ENCODE measurements at regions not wholly inside any gene's neighbourhood (a gene's known extent, or its start where the extent isn't known, plus 50 kb on each side); places are given as distances from the start of the nearest gene placed in this dataset.

- no peak for DNase-seq
Measured at GRCh38 chr3:14273901-14274611, 95.4 kb downstream of the LSM3 start.

GRCh38 chr3:14274612-14274936 lies 96.0 kb downstream of the LSM3 start:
- DNase-seq = no peak

GRCh38 chr3:14274999-14275961 lies 96.7 kb downstream of the LSM3 start:
- no peak for DNase-seq

GRCh38 chr3:14275962-14276909 lies 97.6 kb downstream of the LSM3 start:
- DNase-seq = no peak

GRCh38 chr3:14277557-14277956 lies 98.9 kb downstream of the LSM3 start:
- DNase-seq = no peak

- DNase-seq = no peak
Measured at GRCh38 chr3:14278265-14278798, 99.7 kb downstream of the LSM3 start.

GRCh38 chr3:14278799-14279625 lies 100.4 kb downstream of the LSM3 start:
- no peak for DNase-seq

GRCh38 chr3:14279626-14280061 lies 101.0 kb downstream of the LSM3 start:
- DNase-seq = no peak

GRCh38 chr3:14280326-14280725 lies 101.7 kb downstream of the LSM3 start:
- no peak for DNase-seq

GRCh38 chr3:14281053-14281452 lies 102.4 kb downstream of the LSM3 start:
- no peak for DNase-seq

GRCh38 chr3:14282001-14282705 lies 103.5 kb downstream of the LSM3 start:
- no peak for DNase-seq

GRCh38 chr3:14282706-14283075 lies 104.1 kb downstream of the LSM3 start:
- no peak for DNase-seq

- no peak for DNase-seq
Measured at GRCh38 chr3:14283092-14283812, 104.6 kb downstream of the LSM3 start.

GRCh38 chr3:14283813-14284438 lies 105.3 kb downstream of the LSM3 start:
- no peak for DNase-seq

- no peak for DNase-seq
Measured at GRCh38 chr3:14284694-14285547, 106.3 kb downstream of the LSM3 start.

GRCh38 chr3:14285548-14285925 lies 106.9 kb downstream of the LSM3 start:
- DNase-seq = no peak

GRCh38 chr3:14286887-14287500 lies 108.4 kb downstream of the LSM3 start:
- peak; percentile 38 to 76 for DNase-seq

GRCh38 chr3:14288177-14288788 lies 109.7 kb downstream of the LSM3 start:
- DNase-seq = no peak

All from NCI-H2081 (cell line).